Esophagus muscularis mucosa (tissue), 3 donors: ENCODE measurements at regions not wholly inside any gene's neighbourhood (a gene's known extent, or its start where the extent isn't known, plus 50 kb on each side); places are given as distances from the start of the nearest gene placed in this dataset.

Source experiments
- CTCF ChIP-seq, 3 experiments: fragments of 200-600 bp in 2 of 3; fragments of 450-650 bp in 1 of 3; sonication (generic) in 2 of 3; IDR thresholded peaks; one replicate each; pipeline ENCODE4 v1.5.1; 2017 to 2019; ENCODE audit warnings: antibody characterized with exemption in 3 of 3, mild to moderate bottlenecking in 2 of 3, moderate library complexity in 1 of 3
- POLR2A ChIP-seq: fragments of 450-650 bp; IDR thresholded peaks from one replicate; pipeline ENCODE4 v1.6.1; 2017; ENCODE audit warnings: antibody characterized with exemption, moderate library complexity, mild to moderate bottlenecking, low read depth
- POLR2AphosphoS5 ChIP-seq, 2 donors: sonication (generic); formaldehyde crosslinking; IDR thresholded peaks; one replicate each; pipeline ENCODE4 v1.6.1; 2017; ENCODE audit warnings: antibody characterized with exemption in 2 of 2

GRCh38 chr18:35827903-35828275 is 144.6 kb upstream of the RMP24 start:
- no peak for TF ChIP-seq CTCF (IDR thresholded peaks at IDR 0.05)
- no peak for TF ChIP-seq POLR2A
- TF ChIP-seq POLR2AphosphoS5 (IDR thresholded peaks at IDR 0.05): no peak
